GM12872 (cell line): ENCODE measurements at regions not wholly inside any gene's neighbourhood (a gene's known extent, or its start where the extent isn't known, plus 50 kb on each side); places are given as distances from the start of the nearest gene placed in this dataset.

Experiments used
- CTCF ChIP-seq: IDR thresholded peaks from 3 replicates; pipeline ENCODE4 v1.5.1; 2011; ENCODE audit warnings: low read depth, mild to moderate bottlenecking, low read length, moderate library complexity; ENCODE audit not compliant: insufficient read depth

GRCh38 chr6:72521684-72522083, 100.2 kb upstream of the KCNQ5 start:
- no peak for TF ChIP-seq CTCF

GRCh38 chr6:72522735-72523141, 99.1 kb upstream of the KCNQ5 start:
- peak; percentile 68 for TF ChIP-seq CTCF

DNA sequence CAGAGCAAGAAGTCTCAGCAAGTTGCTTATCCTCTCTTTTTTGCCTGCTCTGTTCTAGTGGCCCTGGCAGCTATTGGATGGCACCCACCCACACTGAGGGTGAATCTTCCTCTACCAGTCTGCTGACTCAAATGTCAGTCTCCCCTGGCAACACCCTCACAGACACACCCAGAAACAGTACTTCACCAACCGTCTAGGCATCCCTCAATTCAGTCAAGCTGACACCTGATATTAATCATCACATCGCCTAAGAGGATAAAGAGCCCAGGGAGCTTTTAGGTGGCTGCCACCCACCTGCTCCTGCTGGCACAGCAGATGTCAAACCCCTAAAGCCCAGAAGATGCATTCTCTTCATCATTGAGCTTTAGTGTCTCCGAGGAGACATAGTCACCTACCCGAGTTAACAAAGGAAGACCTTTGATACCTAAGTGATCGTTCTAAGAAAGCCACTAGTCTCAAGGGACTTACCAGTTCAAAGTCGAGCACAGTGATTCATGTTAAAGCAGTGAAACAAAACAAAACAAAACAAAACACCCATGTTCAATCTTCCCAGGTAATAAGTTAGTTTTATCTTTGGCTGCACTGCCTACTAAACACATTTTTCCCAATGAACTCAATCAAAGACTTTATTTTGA, 97.7 kb upstream of the KCNQ5 start:
- no peak for TF ChIP-seq CTCF

DNA sequence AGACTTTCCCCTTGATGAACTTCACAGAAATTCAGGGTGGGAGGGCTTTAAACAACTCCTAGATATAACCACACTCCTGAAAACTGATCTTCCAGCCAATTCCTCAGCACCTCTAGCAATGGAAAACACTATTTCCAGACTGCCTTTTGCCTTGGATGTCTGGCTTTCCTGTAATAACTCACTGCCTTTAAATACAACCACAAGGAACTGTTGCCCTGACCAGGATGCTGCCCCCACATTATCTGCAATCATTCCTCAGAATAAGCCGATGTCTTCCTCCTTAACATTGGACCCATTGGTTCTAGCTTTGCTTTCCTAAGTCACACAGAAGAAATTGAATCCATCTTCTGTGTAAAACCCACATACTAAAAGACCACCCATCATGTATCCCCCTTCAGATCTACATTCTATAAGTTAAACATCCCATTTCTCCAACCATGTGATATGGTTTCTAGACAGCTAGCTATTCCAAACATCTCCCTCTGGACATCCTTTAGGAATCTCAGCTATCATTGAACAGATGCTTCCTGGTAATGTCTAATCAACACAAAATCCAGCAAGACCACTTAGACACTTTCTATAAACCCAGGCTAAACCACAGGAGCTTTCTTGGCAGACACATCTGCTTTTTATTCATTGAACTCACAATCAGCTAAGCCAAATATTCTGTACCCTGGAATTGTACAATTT, 95.9 kb upstream of the KCNQ5 start:
- no peak for TF ChIP-seq CTCF

GRCh38 chr6:72530152-72530551, 91.7 kb upstream of the KCNQ5 start:
- no peak for TF ChIP-seq CTCF

GRCh38 chr6:72530750-72531149, 91.1 kb upstream of the KCNQ5 start:
- no peak for TF ChIP-seq CTCF

GRCh38 chr6:72533606-72534005, 88.3 kb upstream of the KCNQ5 start:
- TF ChIP-seq CTCF: no peak
